HCT116 (cell line): ENCODE measurements at regions not wholly inside any gene's neighbourhood (a gene's known extent, or its start where the extent isn't known, plus 50 kb on each side); places are given as distances from the start of the nearest gene placed in this dataset.

Experiments used
- ATAC-seq: fragments of 200-7000 bp; cut with Tn5 transposase; 2 replicates; pipeline ENCODE4 v1.9.1; 2020; ENCODE audit warnings: mild to moderate bottlenecking, moderate library complexity
- BruUV-seq: library from RNA; stranded (reverse); fragments of 400-500 nt; replicated peaks from 2 replicates; lab custom pipeline; 2021; lab: Mats Ljungman, UMichigan
- CTCF ChIA-PET: fragments of 300-600 bp; sonication (Branson Sonifier 250); formaldehyde crosslinking; loops from one replicate; lab custom pipeline; 2021; ENCODE audit warnings: antibody characterized with exemption; lab: Charles Lee
- POLR2A ChIA-PET: fragments of 300-600, 350-600 bp; sonication (Branson Sonifier 250); formaldehyde crosslinking; loops from one replicate; lab custom pipeline; 2021; ENCODE audit warnings: antibody characterized with exemption; lab: Charles Lee
- RAD21 ChIA-PET, 2 experiments: fragments of 300-600 bp; sonication (Branson Sonifier 250); formaldehyde crosslinking; loops; one replicate each; lab custom pipeline; 2023; ENCODE audit warnings: low total read pairs in 2 of 2; ENCODE audit not compliant: uncharacterized antibody in 2 of 2, unreplicated experiment in 2 of 2, low non-redundant PET in 1 of 2; lab: Charles Lee
- DNase-seq: peaks from one replicate; pipeline ENCODE4 v3.0.0-alpha.2; 2010; ENCODE audit warnings: low read depth, low spot score
- H2AFZ ChIP-seq: fragments of 200-600 bp; shearing (Covaris generic), sonication (generic); 2 replicates; pipeline ENCODE4 v1.6.1; 2017; ENCODE audit warnings: low read depth, mixed run types, mixed read lengths, antibody characterized with exemption, low read length; ENCODE audit not compliant: poor library complexity, severe bottlenecking
- H3K27ac ChIP-seq: 2 replicates; pipeline ENCODE4 v1.5.1; 2012; ENCODE audit warnings: low read depth, low read length
- H3K27me3 ChIP-seq: fragments of 200-600 bp; sonication (generic); 2 replicates; pipeline ENCODE4 v1.6.1; 2016; ENCODE audit warnings: mixed run types, low read length, mixed read lengths; ENCODE audit not compliant: insufficient read depth
- H3K36me3 ChIP-seq, 2 experiments: fragments of 200-500 bp in 1 of 2; fragments of 200-600 bp in 1 of 2; sonication (Bioruptor generic) in 1 of 2; sonication (generic) in 1 of 2; 2 replicates each; pipeline versions ENCODE4 v1.5.1 to v1.6.1; 2014 to 2016; ENCODE audit warnings: low read length in 2 of 2, inconsistent platforms in 1 of 2, mixed read lengths in 1 of 2, mixed run types in 1 of 2; ENCODE audit not compliant: insufficient read depth in 2 of 2, control insufficient read depth in 1 of 2
- H3K4me1 ChIP-seq, 2 experiments: fragments of 200-600 bp in 1 of 2; sonication (generic) in 1 of 2; 2 replicates each; pipeline versions ENCODE4 v1.5.1 to v1.6.1; 2012 to 2017; ENCODE audit warnings: low read length in 2 of 2, inconsistent platforms in 1 of 2, mild to moderate bottlenecking in 1 of 2, mixed read lengths in 1 of 2, mixed run types in 1 of 2, moderate library complexity in 1 of 2; ENCODE audit not compliant: insufficient read depth in 2 of 2, control insufficient read depth in 1 of 2
- H3K4me2 ChIP-seq: fragments of 200-600 bp; sonication (generic); 2 replicates; pipeline ENCODE4 v1.6.1; 2017; ENCODE audit warnings: mixed run types, low read length, mixed read lengths
- H3K4me3 ChIP-seq, 2 experiments: fragments of 200-600 bp in 1 of 2; sonication (generic) in 1 of 2; replicated peaks in 1 of 2; 2 replicates each; pipeline ENCODE4 v1.5.1; 2011 to 2016; ENCODE audit warnings: low read length in 2 of 2, control low read depth in 1 of 2, low read depth in 1 of 2, mild to moderate bottlenecking in 1 of 2, mixed read lengths in 1 of 2, mixed run types in 1 of 2
- H3K79me2 ChIP-seq: fragments of 200-600 bp; sonication (generic); 2 replicates; pipeline ENCODE4 v1.6.1; 2017; ENCODE audit warnings: mild to moderate bottlenecking, mixed run types, low read length, moderate library complexity, mixed read lengths; ENCODE audit not compliant: insufficient read depth
- H3K9ac ChIP-seq: fragments of 200-600 bp; sonication (generic); 2 replicates; pipeline ENCODE4 v1.6.1; 2016; ENCODE audit warnings: low read length, mixed read lengths
- H3K9me2 ChIP-seq: fragments of 200-600 bp; sonication (generic), shearing (Covaris generic); 2 replicates; pipeline ENCODE4 v1.6.1; 2017; ENCODE audit warnings: mixed run types, mild to moderate bottlenecking, moderate library complexity; ENCODE audit not compliant: insufficient read depth
- H3K9me3 ChIP-seq, 2 experiments: fragments of 200-500 bp in 1 of 2; fragments of 200-600 bp in 1 of 2; sonication (Bioruptor generic) in 1 of 2; sonication (generic) in 1 of 2; 2 replicates each; pipeline ENCODE4 v1.6.1; 2014 to 2017; ENCODE audit warnings: low read length in 2 of 2, mixed read lengths in 2 of 2, inconsistent platforms in 1 of 2, low read depth in 1 of 2, mild to moderate bottlenecking in 1 of 2, mixed run types in 1 of 2, moderate library complexity in 1 of 2; ENCODE audit not compliant: control insufficient read depth in 1 of 2, insufficient read depth in 1 of 2
- H4K20me1 ChIP-seq: fragments of 200-600 bp; sonication (generic), shearing (Covaris generic); 2 replicates; pipeline ENCODE4 v1.6.1; 2017; ENCODE audit warnings: mixed run types, mild to moderate bottlenecking, moderate library complexity; ENCODE audit not compliant: insufficient read depth
- CBX3 ChIP-seq: IDR thresholded peaks from 2 replicates; pipeline ENCODE4 v1.6.1; 2012; ENCODE audit warnings: low read depth
- CEBPB ChIP-seq: IDR thresholded peaks from 2 replicates; pipeline ENCODE4 v1.6.1; 2012; ENCODE audit warnings: low read depth
- EGR1 ChIP-seq: IDR thresholded peaks from 2 replicates; pipeline ENCODE4 v1.6.1; 2012; ENCODE audit warnings: low read depth
- EZH2 ChIP-seq: fragments of 200-600 bp; sonication (generic); IDR thresholded peaks from 2 replicates; pipeline ENCODE4 v1.6.1; 2017; ENCODE audit warnings: antibody characterized with exemption, mixed run types
- FOSL1 ChIP-seq: IDR thresholded peaks from 2 replicates; pipeline ENCODE4 v1.6.1; 2012; ENCODE audit warnings: low read depth
- JUND ChIP-seq: IDR thresholded peaks from 2 replicates; pipeline ENCODE4 v1.6.1; 2012
- POLR2A ChIP-seq: IDR thresholded peaks from 2 replicates; pipeline ENCODE4 v1.7.0; 2011; ENCODE audit warnings: borderline replicate concordance; ENCODE audit not compliant: insufficient read depth, insufficient read length; ENCODE audit errors: extremely low read depth
- POLR2AphosphoS5 ChIP-seq: IDR thresholded peaks from 2 replicates; pipeline ENCODE4 v1.6.1; 2011; ENCODE audit warnings: mild to moderate bottlenecking, low read depth, low read length, moderate library complexity
- SIN3A ChIP-seq: IDR thresholded peaks from 2 replicates; pipeline ENCODE4 v1.6.1; 2012; ENCODE audit warnings: low read depth
- SP1 ChIP-seq: IDR thresholded peaks from 2 replicates; pipeline ENCODE4 v1.6.1; 2012; ENCODE audit warnings: low read depth
- SRF ChIP-seq: IDR thresholded peaks from 2 replicates; pipeline ENCODE4 v1.6.1; 2012; ENCODE audit warnings: low read depth
- TCF7L2 ChIP-seq: IDR thresholded peaks from 2 replicates; pipeline ENCODE4 v1.7.0; 2011; ENCODE audit warnings: borderline replicate concordance, inconsistent platforms; ENCODE audit not compliant: insufficient read depth, insufficient read length; ENCODE audit errors: extremely low read depth
- ZFX ChIP-seq: fragments of 450-650 bp; IDR thresholded peaks from 2 replicates; pipeline ENCODE4 v1.6.1; 2017
- intact Hi-C: fragments of 100-400 bp; cut with micrococcal nuclease; formaldehyde crosslinking; loops from 2 replicates; pipeline ENCODE4 v1.10.0; 2022
- TF ChIP-seq, protein P1 (sequence below): IDR thresholded peaks from 2 replicates; pipeline ENCODE4 v1.6.1; 2012
- TF ChIP-seq, protein P2 (sequence below): IDR thresholded peaks from 2 replicates; pipeline ENCODE4 v1.6.1; 2011; ENCODE audit warnings: mild to moderate bottlenecking, low read length, moderate library complexity; ENCODE audit not compliant: insufficient replicate concordance; ENCODE audit errors: extremely low read depth
- TF ChIP-seq, protein P3 (sequence below), 3 experiments: fragments of 200-600 bp in 1 of 3; sonication (generic) in 1 of 3; IDR thresholded peaks in 2 of 3; conservative IDR thresholded peaks in 1 of 3; 2 replicates each; pipeline ENCODE4 v1.5.1; 2012 to 2017; ENCODE audit warnings: low read depth in 2 of 3, low read length in 2 of 3, antibody characterized with exemption in 1 of 3, borderline replicate concordance in 1 of 3, control low read depth in 1 of 3, mild to moderate bottlenecking in 1 of 3, mixed read lengths in 1 of 3, mixed run types in 1 of 3, moderate library complexity in 1 of 3; ENCODE audit not compliant: insufficient read depth in 1 of 3
- TF ChIP-seq, protein P4 (sequence below): IDR thresholded peaks from 2 replicates; pipeline ENCODE4 v1.6.1; 2012; ENCODE audit warnings: low read depth

DNA sequence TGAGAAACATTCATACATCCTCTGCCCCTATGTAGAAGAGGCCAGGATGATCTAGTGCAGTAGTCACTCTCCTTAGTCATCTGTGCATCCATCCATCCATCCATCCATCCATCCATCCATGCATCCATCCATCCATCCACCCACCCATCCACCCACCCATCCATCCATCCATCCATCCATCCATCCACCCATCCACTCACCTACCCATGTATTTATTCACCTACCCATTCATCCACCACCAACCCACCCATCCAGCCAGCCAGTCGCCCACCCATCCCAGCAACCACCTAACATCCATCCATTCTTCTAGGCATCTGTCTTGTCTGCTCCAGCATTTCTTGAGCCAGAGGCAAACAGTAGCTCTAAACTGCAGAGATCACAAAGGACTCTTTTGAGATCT is 87.1 kb downstream of the MSX2 start (continued):
- TF ChIP-seq, protein P1, sequence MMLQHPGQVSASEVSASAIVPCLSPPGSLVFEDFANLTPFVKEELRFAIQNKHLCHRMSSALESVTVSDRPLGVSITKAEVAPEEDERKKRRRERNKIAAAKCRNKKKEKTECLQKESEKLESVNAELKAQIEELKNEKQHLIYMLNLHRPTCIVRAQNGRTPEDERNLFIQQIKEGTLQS, result no peak
- no peak for TF ChIP-seq SIN3A
- TF ChIP-seq CEBPB, result no peak
- TF ChIP-seq SRF, result no peak
- no peak for TF ChIP-seq JUND
- TF ChIP-seq POLR2AphosphoS5, result no peak
- TF ChIP-seq SP1, result no peak
- TF ChIP-seq, protein P2, sequence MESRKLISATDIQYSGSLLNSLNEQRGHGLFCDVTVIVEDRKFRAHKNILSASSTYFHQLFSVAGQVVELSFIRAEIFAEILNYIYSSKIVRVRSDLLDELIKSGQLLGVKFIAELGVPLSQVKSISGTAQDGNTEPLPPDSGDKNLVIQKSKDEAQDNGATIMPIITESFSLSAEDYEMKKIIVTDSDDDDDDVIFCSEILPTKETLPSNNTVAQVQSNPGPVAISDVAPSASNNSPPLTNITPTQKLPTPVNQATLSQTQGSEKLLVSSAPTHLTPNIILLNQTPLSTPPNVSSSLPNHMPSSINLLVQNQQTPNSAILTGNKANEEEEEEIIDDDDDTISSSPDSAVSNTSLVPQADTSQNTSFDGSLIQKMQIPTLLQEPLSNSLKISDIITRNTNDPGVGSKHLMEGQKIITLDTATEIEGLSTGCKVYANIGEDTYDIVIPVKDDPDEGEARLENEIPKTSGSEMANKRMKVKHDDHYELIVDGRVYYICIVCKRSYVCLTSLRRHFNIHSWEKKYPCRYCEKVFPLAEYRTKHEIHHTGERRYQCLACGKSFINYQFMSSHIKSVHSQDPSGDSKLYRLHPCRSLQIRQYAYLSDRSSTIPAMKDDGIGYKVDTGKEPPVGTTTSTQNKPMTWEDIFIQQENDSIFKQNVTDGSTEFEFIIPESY, result no peak
- no peak for TF ChIP-seq POLR2A

DNA sequence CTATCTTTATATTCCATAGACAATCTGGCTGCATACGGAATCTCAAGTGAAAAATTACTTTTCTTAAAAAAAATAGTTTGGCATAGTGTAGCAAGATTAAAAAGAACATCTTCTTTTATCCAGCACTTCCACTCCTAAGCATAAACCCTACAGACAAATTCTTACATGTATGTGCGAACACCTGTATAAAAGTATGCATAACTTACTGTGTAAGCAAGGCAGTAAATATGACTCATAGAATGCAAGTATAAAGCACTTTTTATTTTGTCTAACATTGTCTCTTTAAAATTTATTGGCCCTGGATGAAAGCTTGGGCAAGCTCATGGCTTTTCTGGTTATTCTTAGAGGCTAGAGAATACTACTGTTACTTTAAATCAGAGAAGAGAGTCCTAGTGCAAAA is 86.4 kb downstream of the MSX2 start:
- no TSS peak for BruUV-seq
- no peak overlapping the region for H3K4me2 ChIP-seq
- H3K9me2 ChIP-seq, result no peaks in the 10 kb centered on the region
- H3K9ac ChIP-seq, result no peak overlapping the region
- no peak for ATAC-seq
- ChIA-PET RAD21 (no interaction called here), POLR2A (no interaction called here), CTCF (interaction anchor here (1.5 kb wide), 1 partner anchor 17 kb away, joined by 5 read pairs; no protein-coding TSS in a partner anchor)
- no peaks in the 10 kb centered on the region for H3K4me1 ChIP-seq
- H3K79me2 ChIP-seq, result no peaks in the 10 kb centered on the region
- no peak overlapping the region for H2AFZ ChIP-seq
- H3K36me3 ChIP-seq, result no peaks in the 10 kb centered on the region
- DNase-seq, result no peak
- H3K27me3 ChIP-seq, result no peaks in the 10 kb centered on the region
- H4K20me1 ChIP-seq, result no peaks in the 10 kb centered on the region
- no peaks in the 10 kb centered on the region for H3K9me3 ChIP-seq
- intact Hi-C loops, result no loop called here
- no peak overlapping the region for H3K4me3 ChIP-seq
- H3K27ac ChIP-seq, result no peak overlapping the region
- TF ChIP-seq POLR2AphosphoS5 (no peak), SRF (no peak), EZH2 (no peak), TCF7L2 (no peak), FOSL1 (no peak), ZFX (no peak), EGR1 (no peak), CEBPB (no peak), SP1 (no peak), CBX3 (no peak)
- TF ChIP-seq, protein P2, result no peak
- TF ChIP-seq, protein P3, sequence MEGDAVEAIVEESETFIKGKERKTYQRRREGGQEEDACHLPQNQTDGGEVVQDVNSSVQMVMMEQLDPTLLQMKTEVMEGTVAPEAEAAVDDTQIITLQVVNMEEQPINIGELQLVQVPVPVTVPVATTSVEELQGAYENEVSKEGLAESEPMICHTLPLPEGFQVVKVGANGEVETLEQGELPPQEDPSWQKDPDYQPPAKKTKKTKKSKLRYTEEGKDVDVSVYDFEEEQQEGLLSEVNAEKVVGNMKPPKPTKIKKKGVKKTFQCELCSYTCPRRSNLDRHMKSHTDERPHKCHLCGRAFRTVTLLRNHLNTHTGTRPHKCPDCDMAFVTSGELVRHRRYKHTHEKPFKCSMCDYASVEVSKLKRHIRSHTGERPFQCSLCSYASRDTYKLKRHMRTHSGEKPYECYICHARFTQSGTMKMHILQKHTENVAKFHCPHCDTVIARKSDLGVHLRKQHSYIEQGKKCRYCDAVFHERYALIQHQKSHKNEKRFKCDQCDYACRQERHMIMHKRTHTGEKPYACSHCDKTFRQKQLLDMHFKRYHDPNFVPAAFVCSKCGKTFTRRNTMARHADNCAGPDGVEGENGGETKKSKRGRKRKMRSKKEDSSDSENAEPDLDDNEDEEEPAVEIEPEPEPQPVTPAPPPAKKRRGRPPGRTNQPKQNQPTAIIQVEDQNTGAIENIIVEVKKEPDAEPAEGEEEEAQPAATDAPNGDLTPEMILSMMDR (IDR thresholded peaks at IDR 0.05 in 2 of 3, conservative IDR thresholded peaks at IDR 0.05 in 1 of 3; ENCODE audit: borderline replicate concordance in 1 of 3, insufficient read depth in 1 of 3, low read depth in 2 of 3, low read length in 2 of 3), result no peak
- TF ChIP-seq, protein P4, sequence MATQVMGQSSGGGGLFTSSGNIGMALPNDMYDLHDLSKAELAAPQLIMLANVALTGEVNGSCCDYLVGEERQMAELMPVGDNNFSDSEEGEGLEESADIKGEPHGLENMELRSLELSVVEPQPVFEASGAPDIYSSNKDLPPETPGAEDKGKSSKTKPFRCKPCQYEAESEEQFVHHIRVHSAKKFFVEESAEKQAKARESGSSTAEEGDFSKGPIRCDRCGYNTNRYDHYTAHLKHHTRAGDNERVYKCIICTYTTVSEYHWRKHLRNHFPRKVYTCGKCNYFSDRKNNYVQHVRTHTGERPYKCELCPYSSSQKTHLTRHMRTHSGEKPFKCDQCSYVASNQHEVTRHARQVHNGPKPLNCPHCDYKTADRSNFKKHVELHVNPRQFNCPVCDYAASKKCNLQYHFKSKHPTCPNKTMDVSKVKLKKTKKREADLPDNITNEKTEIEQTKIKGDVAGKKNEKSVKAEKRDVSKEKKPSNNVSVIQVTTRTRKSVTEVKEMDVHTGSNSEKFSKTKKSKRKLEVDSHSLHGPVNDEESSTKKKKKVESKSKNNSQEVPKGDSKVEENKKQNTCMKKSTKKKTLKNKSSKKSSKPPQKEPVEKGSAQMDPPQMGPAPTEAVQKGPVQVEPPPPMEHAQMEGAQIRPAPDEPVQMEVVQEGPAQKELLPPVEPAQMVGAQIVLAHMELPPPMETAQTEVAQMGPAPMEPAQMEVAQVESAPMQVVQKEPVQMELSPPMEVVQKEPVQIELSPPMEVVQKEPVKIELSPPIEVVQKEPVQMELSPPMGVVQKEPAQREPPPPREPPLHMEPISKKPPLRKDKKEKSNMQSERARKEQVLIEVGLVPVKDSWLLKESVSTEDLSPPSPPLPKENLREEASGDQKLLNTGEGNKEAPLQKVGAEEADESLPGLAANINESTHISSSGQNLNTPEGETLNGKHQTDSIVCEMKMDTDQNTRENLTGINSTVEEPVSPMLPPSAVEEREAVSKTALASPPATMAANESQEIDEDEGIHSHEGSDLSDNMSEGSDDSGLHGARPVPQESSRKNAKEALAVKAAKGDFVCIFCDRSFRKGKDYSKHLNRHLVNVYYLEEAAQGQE, result no peak
